Activated B cell treated with CpG ODN at 0.5 μM for 24 hours (primary cell): ENCODE measurements at regions not wholly inside any gene's neighbourhood (a gene's known extent, or its start where the extent isn't known, plus 50 kb on each side); places are given as distances from the start of the nearest gene placed in this dataset.
"Not testable (repeated sequence)": the region's sequence is repeated elsewhere in the genome, so short reads cannot be mapped to it uniquely, and the experiment has no call there.

Experiments used
- ATAC-seq: fragments of 200-7000 bp; cut with Tn5 transposase; one replicate; pipeline ENCODE4 v1.10.0; 2021; ENCODE audit warnings: low read depth, mild to moderate bottlenecking, moderate library complexity
- CTCF ChIA-PET: fragments of 350-600 bp; sonication (Branson Sonifier 250); formaldehyde crosslinking; loops from one replicate; lab custom pipeline; 2021; ENCODE audit warnings: antibody characterized with exemption; lab: Charles Lee
- POLR2A ChIA-PET: fragments of 350-600 bp; sonication (Branson Sonifier 250); formaldehyde crosslinking; loops from one replicate; lab custom pipeline; 2021; ENCODE audit warnings: antibody characterized with exemption; lab: Charles Lee
- DNase-seq: peaks from one replicate; pipeline ENCODE4 v3.0.0; 2022
- H3K27ac Mint-ChIP-seq: one replicate; pipeline ENCODE4 v1.8.0; 2020; ENCODE audit warnings: mixed read lengths
- H3K27me3 Mint-ChIP-seq: one replicate; pipeline ENCODE4 v1.8.0; 2021; ENCODE audit warnings: mixed read lengths
- H3K36me3 Mint-ChIP-seq: one replicate; pipeline ENCODE4 v1.8.0; 2021; ENCODE audit warnings: low read depth, mixed read lengths
- H3K4me1 Mint-ChIP-seq: one replicate; pipeline ENCODE4 v1.8.0; 2021; ENCODE audit warnings: mixed read lengths
- H3K4me3 Mint-ChIP-seq: one replicate; pipeline ENCODE4 v1.8.0; 2020; ENCODE audit warnings: mild to moderate bottlenecking, mixed read lengths
- H3K9me3 Mint-ChIP-seq: one replicate; pipeline ENCODE4 v1.8.0; 2020; ENCODE audit warnings: mixed read lengths
- intact Hi-C: fragments of 100-400 bp; cut with micrococcal nuclease; formaldehyde crosslinking; loops from one replicate; pipeline ENCODE4 v1.15.1; 2024
- TF ChIP-seq, protein P1 (sequence below): fragments of 200-600 bp; IDR thresholded peaks from one replicate; pipeline ENCODE4 v1.8.0; 2022; ENCODE audit warnings: antibody characterized with exemption, mild to moderate bottlenecking

DNA sequence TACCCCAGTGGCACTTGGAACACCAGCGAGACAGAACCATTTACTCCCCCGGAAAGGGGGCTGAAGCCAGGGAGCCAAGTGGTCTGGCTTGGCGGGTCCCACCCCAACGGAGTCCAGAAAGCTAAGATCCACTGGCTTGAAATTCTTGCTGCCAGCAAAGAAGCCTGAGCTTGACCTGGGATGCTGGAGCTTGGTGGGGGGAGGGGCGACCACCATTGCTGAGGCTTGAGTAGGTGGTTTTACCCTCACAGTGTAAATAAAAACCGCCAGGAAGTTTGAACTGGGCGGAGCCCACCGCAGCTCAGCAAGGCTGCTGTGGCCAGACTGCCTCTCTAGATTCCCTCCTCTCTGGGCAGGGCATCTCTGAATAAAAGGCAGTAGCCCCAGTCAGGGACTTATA lies 62.8 kb downstream of the RPS24 start:
- H3K36me3 Mint-ChIP-seq, H3K4me1 Mint-ChIP-seq, CTCF ChIA-PET, H3K27ac Mint-ChIP-seq, H3K27me3 Mint-ChIP-seq, ATAC-seq, H3K9me3 Mint-ChIP-seq, DNase-seq, intact Hi-C loops, H3K4me3 Mint-ChIP-seq, POLR2A ChIA-PET: not testable (repeated sequence)

DNA sequence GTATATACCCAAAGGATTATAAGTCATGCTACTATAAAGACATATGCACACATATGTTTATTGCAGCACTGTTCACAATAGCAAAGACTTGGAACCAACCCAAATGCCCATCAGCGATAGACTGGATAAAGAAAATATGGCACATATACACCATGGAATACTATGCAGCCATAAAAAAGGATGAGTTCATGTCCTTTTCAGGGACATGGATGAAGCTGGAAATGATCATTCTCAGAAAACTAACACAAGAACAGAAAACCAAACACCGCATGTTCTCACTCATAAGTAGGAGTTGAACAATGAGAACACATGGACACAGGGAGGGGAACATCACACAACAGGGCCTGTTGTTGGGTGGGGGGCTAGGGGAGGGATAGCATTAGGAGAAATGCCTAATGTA lies 68.9 kb downstream of the RPS24 start:
- peaks cover 15% of the 10 kb centered on the region for H3K9me3 Mint-ChIP-seq
- intact Hi-C loops, H3K4me3 Mint-ChIP-seq, POLR2A ChIA-PET, H3K4me1 Mint-ChIP-seq, ATAC-seq, H3K27ac Mint-ChIP-seq, CTCF ChIA-PET, H3K36me3 Mint-ChIP-seq, DNase-seq, H3K27me3 Mint-ChIP-seq: not testable (repeated sequence)

DNA sequence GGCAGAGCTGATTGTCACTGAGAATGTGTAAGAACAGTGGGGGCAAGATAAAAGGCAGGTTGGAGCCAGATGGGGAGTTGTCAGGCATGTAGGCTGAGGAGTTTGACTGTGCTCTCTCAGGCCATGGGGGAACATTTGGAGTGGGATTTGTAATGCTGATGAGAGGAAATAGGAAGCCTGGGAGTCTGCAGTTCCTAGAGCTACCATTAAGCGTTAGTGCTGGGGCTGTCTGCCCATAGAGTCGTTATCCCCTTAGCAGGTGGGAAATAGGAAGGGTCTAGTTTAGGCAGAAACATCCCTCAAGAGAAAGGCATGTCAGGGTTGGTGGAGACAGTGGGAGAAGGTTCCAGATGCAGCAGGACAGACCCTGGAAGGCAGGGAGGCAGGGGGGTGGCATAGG lies 75.5 kb downstream of the RPS24 start:
- POLR2A ChIA-PET, result no interaction called here
- peaks cover 14% of the 10 kb centered on the region for H3K9me3 Mint-ChIP-seq
- intact Hi-C loops, result no loop called here
- H3K27ac Mint-ChIP-seq, result no peak overlapping the region
- H3K27me3 Mint-ChIP-seq, result peaks cover 6% of the 10 kb centered on the region
- H3K4me1 Mint-ChIP-seq, result no peaks in the 10 kb centered on the region
- H3K36me3 Mint-ChIP-seq, result no peaks in the 10 kb centered on the region
- CTCF ChIA-PET, result no interaction called here
- H3K4me3 Mint-ChIP-seq, result no peak overlapping the region
- TF ChIP-seq, protein P1, sequence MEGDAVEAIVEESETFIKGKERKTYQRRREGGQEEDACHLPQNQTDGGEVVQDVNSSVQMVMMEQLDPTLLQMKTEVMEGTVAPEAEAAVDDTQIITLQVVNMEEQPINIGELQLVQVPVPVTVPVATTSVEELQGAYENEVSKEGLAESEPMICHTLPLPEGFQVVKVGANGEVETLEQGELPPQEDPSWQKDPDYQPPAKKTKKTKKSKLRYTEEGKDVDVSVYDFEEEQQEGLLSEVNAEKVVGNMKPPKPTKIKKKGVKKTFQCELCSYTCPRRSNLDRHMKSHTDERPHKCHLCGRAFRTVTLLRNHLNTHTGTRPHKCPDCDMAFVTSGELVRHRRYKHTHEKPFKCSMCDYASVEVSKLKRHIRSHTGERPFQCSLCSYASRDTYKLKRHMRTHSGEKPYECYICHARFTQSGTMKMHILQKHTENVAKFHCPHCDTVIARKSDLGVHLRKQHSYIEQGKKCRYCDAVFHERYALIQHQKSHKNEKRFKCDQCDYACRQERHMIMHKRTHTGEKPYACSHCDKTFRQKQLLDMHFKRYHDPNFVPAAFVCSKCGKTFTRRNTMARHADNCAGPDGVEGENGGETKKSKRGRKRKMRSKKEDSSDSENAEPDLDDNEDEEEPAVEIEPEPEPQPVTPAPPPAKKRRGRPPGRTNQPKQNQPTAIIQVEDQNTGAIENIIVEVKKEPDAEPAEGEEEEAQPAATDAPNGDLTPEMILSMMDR, result no peak
- ATAC-seq (no peak), DNase-seq (no peak)

DNA sequence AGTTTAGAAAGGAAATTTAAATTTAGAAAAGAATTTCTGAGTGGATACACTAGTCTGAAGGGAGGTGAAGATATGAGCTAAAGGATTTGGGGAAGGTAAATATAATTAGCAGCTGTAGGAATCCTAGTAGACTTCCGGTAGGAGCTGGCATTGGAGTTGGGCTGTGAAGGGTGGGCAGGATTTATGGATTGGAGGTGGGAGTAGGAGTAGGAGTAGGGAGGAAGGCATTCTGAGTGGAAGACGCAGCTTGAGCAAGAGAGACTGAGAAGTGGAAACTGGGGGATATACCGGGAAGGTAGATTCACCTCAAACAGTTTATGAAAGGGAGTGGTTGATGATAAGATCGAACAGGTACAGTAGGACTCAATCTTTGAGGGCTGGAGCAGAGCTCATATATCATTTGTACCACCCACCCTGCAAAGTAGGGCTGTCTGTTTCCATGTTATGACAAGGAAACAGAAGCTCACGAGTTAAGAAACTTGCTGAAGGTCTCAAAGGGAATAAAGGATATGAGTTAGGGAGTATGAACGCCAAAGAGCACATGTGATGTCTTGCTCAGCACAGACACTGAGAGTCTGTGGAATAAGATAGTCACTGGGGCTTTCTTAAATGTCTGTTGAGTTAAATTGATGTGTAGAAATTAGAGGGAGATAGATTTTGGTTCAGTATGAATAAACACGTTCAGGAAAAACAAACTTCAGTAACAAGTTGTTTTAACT lies 81.6 kb downstream of the RPS24 start:
- no peaks in the 10 kb centered on the region for H3K4me1 Mint-ChIP-seq
- H3K36me3 Mint-ChIP-seq, result no peaks in the 10 kb centered on the region
- H3K27ac Mint-ChIP-seq, result no peak overlapping the region
- H3K27me3 Mint-ChIP-seq, result peaks cover 16% of the 10 kb centered on the region
- CTCF ChIA-PET, result no interaction called here
- no peaks in the 10 kb centered on the region for H3K9me3 Mint-ChIP-seq
- intact Hi-C loops, result no loop called here
- DNase-seq, result no peak
- TF ChIP-seq, protein P1, result no peak
- ATAC-seq, result no peak
- POLR2A ChIA-PET, result no interaction called here
- no peak overlapping the region for H3K4me3 Mint-ChIP-seq

DNA sequence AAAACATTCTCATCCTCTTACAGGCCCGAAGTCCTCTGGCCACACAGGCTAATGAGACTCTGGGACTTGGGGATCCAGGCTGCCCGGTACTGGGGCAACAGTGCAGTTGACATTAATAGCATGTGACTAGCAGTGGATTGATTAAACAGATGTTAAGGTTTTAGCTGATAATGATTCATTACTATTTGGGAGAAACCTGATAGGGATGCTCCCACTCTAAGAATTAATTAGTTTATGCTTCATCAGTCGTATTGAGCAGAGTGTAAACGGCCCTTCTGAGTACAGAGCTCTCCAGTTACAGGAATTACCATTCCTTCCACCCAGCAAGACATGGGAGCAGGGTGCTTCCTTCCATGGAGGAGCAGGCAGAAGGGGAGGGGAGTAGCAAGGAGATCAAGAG lies 82.7 kb downstream of the RPS24 start:
- TF ChIP-seq, protein P1, result no peak
- Mint-ChIP-seq H3K27me3 (peaks cover 18% of the 10 kb centered on the region), H3K27ac (no peak overlapping the region), H3K9me3 (peaks cover 4% of the 10 kb centered on the region), H3K36me3 (no peaks in the 10 kb centered on the region), H3K4me3 (no peak overlapping the region), H3K4me1 (no peaks in the 10 kb centered on the region)
- ATAC-seq (no peak), DNase-seq (no peak)
- POLR2A ChIA-PET, result no interaction called here
- CTCF ChIA-PET, result no interaction called here
- intact Hi-C loops, result no loop called here

DNA sequence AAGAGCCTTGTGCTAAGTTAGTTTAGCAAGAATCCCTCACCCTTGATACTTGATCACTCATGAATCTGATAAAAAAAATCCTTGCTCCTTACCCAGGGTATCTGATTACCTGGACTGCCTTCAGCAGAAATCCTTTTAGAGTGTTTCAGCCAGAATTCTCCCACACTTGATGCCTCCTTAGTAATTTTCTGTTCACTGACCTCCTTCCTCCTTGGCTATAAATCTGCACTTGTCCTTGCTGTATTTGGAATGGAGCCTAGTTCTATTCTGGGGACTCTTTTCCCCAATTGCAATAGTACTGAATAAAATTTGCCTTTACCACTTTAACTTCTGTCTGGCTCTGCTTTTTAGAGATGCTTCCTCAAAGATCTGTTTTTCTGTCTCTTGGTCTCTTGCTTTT lies 84.9 kb downstream of the RPS24 start:
- intact Hi-C loops, result no loop called here
- H3K36me3 Mint-ChIP-seq, result no peaks in the 10 kb centered on the region
- H3K4me3 Mint-ChIP-seq, result no peak overlapping the region
- H3K4me1 Mint-ChIP-seq, result no peaks in the 10 kb centered on the region
- ATAC-seq (no peak), DNase-seq (no peak)
- TF ChIP-seq, protein P1, result no peak
- CTCF ChIA-PET, result no interaction called here
- H3K9me3 Mint-ChIP-seq, result peaks cover 14% of the 10 kb centered on the region
- POLR2A ChIA-PET, result no interaction called here
- H3K27me3 Mint-ChIP-seq, result peaks cover 18% of the 10 kb centered on the region
- no peak overlapping the region for H3K27ac Mint-ChIP-seq
